GM10248 (cell line): ENCODE measurements at regions not wholly inside any gene's neighbourhood (a gene's known extent, or its start where the extent isn't known, plus 50 kb on each side); places are given as distances from the start of the nearest gene placed in this dataset.

Source experiments
- CTCF ChIA-PET: fragments of 300-600 bp; sonication (Branson Sonifier 250); formaldehyde crosslinking; extraction: SDS; loops from one replicate; lab custom pipeline; 2021; ENCODE audit warnings: antibody characterized with exemption; lab: Yijun Ruan, JAX
- POLR2A ChIA-PET: fragments of 350-650 bp; sonication (Branson Sonifier 250); formaldehyde crosslinking; extraction: SDS; loops from one replicate; lab custom pipeline; 2020; ENCODE audit warnings: antibody characterized with exemption; lab: Yijun Ruan, JAX
- DNase-seq: peaks from one replicate; pipeline ENCODE4 v3.0.0; 2012; ENCODE audit errors: extremely low spot score
- TF ChIP-seq, protein P1 (sequence below): IDR thresholded peaks from 2 replicates; pipeline ENCODE4 v1.5.1; 2012; ENCODE audit warnings: mild to moderate bottlenecking, low read depth; ENCODE audit errors: extremely low read depth, missing control alignments, control extremely low read depth

GRCh38 chr21:43315244-43316137 lies 111.4 kb downstream of the SIK1 start:
- CTCF ChIA-PET, result interaction anchor here (1.1 to 2.0 kb wide), 3 partner anchors 11 to 26 kb away, joined by 3 to 6 read pairs (median 4); no protein-coding TSS in a partner anchor
- TF ChIP-seq, protein P1, sequence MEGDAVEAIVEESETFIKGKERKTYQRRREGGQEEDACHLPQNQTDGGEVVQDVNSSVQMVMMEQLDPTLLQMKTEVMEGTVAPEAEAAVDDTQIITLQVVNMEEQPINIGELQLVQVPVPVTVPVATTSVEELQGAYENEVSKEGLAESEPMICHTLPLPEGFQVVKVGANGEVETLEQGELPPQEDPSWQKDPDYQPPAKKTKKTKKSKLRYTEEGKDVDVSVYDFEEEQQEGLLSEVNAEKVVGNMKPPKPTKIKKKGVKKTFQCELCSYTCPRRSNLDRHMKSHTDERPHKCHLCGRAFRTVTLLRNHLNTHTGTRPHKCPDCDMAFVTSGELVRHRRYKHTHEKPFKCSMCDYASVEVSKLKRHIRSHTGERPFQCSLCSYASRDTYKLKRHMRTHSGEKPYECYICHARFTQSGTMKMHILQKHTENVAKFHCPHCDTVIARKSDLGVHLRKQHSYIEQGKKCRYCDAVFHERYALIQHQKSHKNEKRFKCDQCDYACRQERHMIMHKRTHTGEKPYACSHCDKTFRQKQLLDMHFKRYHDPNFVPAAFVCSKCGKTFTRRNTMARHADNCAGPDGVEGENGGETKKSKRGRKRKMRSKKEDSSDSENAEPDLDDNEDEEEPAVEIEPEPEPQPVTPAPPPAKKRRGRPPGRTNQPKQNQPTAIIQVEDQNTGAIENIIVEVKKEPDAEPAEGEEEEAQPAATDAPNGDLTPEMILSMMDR, result peak; percentile 16
- DNase-seq, result no peak
- POLR2A ChIA-PET, result no interaction called here

- ChIA-PET CTCF (no interaction called here), POLR2A (no interaction called here)
- TF ChIP-seq, protein P1, result no peak
- DNase-seq, result no peak
These were observed 113.0 kb downstream of the SIK1 start for GRCh38 chr21:43313939-43314405.

DNA sequence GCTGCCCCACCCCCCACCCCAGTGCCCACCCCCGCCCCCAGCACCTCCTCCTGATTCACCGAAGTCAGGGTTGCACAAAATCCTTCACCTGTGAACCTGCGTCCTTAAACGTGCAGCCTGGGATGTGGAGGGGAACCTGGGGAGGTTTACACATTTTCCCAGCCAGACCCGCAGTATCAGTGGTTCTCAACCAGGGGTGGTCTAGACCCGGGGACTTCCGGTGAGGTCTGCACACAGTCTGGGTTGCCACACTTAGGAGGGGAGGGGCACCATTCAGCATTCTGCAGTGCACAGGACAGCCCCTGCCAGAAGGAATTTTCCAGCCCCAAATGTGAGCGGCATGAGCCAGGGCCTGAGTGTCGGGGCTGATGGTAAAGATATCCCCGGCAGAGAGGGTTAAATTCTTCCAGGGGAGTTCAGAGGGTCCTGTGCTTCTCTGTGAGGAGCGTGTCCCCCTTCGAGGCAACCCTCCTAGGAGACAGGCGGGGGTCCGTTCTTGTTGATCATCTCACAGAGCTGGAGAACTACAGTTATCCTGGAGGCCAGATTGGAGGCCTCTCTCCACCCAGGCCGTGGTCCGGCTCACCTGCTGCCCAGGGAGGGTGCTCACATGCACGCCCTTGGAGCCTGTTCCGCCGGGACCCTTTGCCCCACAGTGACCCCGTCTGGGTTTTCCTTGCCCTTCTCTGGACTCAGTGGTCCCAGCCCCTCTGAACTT lies 113.6 kb downstream of the SIK1 start:
- no peak for DNase-seq
- TF ChIP-seq, protein P1, result no peak
- ChIA-PET POLR2A (no interaction called here), CTCF (no interaction called here)

- peak; percentile 61 for DNase-seq
- TF ChIP-seq, protein P1, result no peak
- POLR2A ChIA-PET, result no interaction called here
- CTCF ChIA-PET, result interaction anchor here (1.3 kb wide), 1 partner anchor 13 kb away, joined by 3 read pairs; no protein-coding TSS in a partner anchor
These were observed 114.2 kb downstream of the SIK1 start for GRCh38 chr21:43312751-43313169.

- TF ChIP-seq, protein P1, result no peak
- no peak for DNase-seq
- CTCF ChIA-PET, result interaction anchor here (0.9 to 1.3 kb wide), 3 partner anchors 10 to 17 kb away, joined by 3 to 6 read pairs (median 3); no protein-coding TSS in a partner anchor
- POLR2A ChIA-PET, result no interaction called here
These were observed 114.9 kb downstream of the SIK1 start for GRCh38 chr21:43312011-43312410.

DNA sequence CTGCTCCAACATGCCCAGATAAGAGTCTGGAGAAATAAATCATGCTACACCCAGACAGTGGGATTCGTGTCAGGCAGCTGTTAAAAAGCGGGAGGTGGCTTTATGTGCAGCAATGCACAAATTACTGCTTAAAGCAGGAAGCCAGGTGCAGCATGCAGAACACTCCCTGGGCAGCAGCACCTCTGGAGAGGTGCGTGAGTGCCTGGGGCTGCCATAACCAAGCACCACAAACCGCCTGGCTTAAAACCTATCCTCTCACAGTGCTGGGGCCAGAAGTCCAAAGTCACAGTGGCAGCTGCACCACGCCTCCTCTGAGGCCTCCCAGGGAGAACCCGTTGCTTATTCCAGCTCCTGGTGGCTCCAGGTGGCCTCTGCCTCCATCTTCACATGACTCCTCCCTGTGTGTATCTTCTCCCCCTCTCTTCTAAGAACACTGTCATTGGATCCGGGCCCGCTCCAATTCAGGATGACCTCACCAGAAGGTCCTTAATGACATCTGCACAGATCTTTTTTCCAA lies 115.6 kb downstream of the SIK1 start:
- CTCF ChIA-PET, result interaction anchor here (0.9 to 1.3 kb wide), 3 partner anchors 9 to 18 kb away, joined by 3 to 6 read pairs (median 3); no protein-coding TSS in a partner anchor
- DNase-seq, result no peak
- TF ChIP-seq, protein P1, result no peak
- POLR2A ChIA-PET, result no interaction called here
